ENCODE measurements at regions not wholly inside any gene's neighbourhood (a gene's known extent, or its start where the extent isn't known, plus 50 kb on each side); places are given as distances from the start of the nearest gene placed in this dataset.

GRCh38 chr2:139007130-139007529, 226.9 kb upstream of the NXPH2 start:
- TF ChIP-seq CTCF (IDR thresholded peaks at IDR 0.05) (no peak), EZH2 (IDR thresholded peaks at IDR 0.05; ENCODE audit: borderline replicate concordance, insufficient read depth, low read depth, low read length, poor library complexity, severe bottlenecking) (no peak)

Measured in B cell (primary cell).